Natural killer cell (primary cell): ENCODE measurements at regions not wholly inside any gene's neighbourhood (a gene's known extent, or its start where the extent isn't known, plus 50 kb on each side); places are given as distances from the start of the nearest gene placed in this dataset.

Experiments used
- ATAC-seq, 3 donors: fragments of 150-1000 bp in 2 of 3; fragments of 200-7000 bp in 1 of 3; cut with Tn5 transposase; 1 replicate in 1 of 3; 2 replicates in 2 of 3; pipeline ENCODE4 v1.10.0; 2021; ENCODE audit warnings: mild to moderate bottlenecking in 2 of 3, moderate library complexity in 2 of 3
- DNase-seq, 2 donors: peaks; one replicate each; pipeline versions ENCODE4 v3.0.0 to v3.0.0-alpha.2; 2013 to 2021; ENCODE audit warnings: mixed read lengths in 1 of 2
- H3K27ac ChIP-seq: one replicate; pipeline ENCODE4 v1.5.1; 2013; ENCODE audit warnings: mild to moderate bottlenecking, low read length
- H3K27me3 ChIP-seq: one replicate; pipeline ENCODE4 v1.6.1; 2013; ENCODE audit warnings: low read length; ENCODE audit not compliant: control insufficient read depth, insufficient read depth
- H3K36me3 ChIP-seq: one replicate; pipeline ENCODE4 v1.6.1; 2013; ENCODE audit warnings: low read length; ENCODE audit not compliant: control insufficient read depth, insufficient read depth
- H3K4me1 ChIP-seq: one replicate; pipeline ENCODE4 v1.6.1; 2013; ENCODE audit warnings: low read length; ENCODE audit not compliant: control insufficient read depth, insufficient read depth
- H3K4me3 ChIP-seq: one replicate; pipeline ENCODE4 v1.5.1; 2013; ENCODE audit warnings: low read length
- H3K9me3 ChIP-seq: one replicate; pipeline ENCODE4 v1.6.1; 2013; ENCODE audit warnings: low read length; ENCODE audit not compliant: control insufficient read depth, insufficient read depth
- H3K27ac Mint-ChIP-seq, 2 donors: one replicate each; pipeline ENCODE4 v1.8.0; 2022; ENCODE audit warnings: mild to moderate bottlenecking in 2 of 2, mixed read lengths in 2 of 2, moderate library complexity in 1 of 2
- H3K27me3 Mint-ChIP-seq, 2 donors: one replicate each; pipeline ENCODE4 v1.8.0; 2022; ENCODE audit warnings: low read depth in 2 of 2, mixed read lengths in 2 of 2
- H3K36me3 Mint-ChIP-seq: one replicate; pipeline ENCODE4 v1.8.0; 2022; ENCODE audit warnings: mixed read lengths
- H3K4me1 Mint-ChIP-seq, 2 donors: one replicate each; pipeline ENCODE4 v1.8.0; 2022; ENCODE audit warnings: mixed read lengths in 2 of 2
- H3K4me3 Mint-ChIP-seq: one replicate; pipeline ENCODE4 v1.8.0; 2022; ENCODE audit warnings: mild to moderate bottlenecking, moderate library complexity, mixed read lengths
- H3K9me3 Mint-ChIP-seq, 2 donors: one replicate each; pipeline ENCODE4 v1.8.0; 2022; ENCODE audit warnings: mixed read lengths in 2 of 2
- CTCF ChIP-seq: fragments of 200-600 bp; IDR thresholded peaks from one replicate; pipeline ENCODE4 v1.8.0; 2022; ENCODE audit warnings: antibody characterized with exemption
- WGBS: methylation state at CpG from one replicate; pipeline ENCODE4 v1.1.7; 2013; ENCODE audit warnings: missing lambda C conversion rate; ENCODE audit not compliant: insufficient coverage; 5-methylcytosine and 5-hydroxymethylcytosine counted together
- intact Hi-C: fragments of 100-400 bp; cut with micrococcal nuclease; formaldehyde crosslinking; loops from one replicate; pipeline ENCODE4 v1.14.2; 2022

DNA sequence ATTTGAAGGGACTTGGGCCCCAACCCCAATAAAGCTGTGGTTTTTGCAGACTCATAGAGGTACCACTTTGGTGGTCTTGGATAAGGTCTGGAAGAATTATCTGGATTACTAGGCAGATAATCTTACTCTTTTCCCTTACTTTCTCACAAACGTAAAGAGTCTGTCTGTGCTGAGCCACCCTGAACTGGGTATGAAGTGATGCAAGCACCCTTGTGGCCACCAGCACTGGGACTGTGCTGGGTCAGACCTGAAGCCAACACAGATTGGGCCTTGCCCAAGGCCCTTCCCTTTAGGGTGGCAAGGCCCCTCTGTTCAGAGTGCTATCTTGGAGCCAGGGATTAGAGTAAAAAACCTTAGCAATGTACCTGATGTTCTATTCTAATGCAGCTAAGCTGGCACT is 827.0 kb upstream of the RAB6C start:
- DNase-seq, result no peak
- no peaks in the 10 kb centered on the region for H3K9me3 ChIP-seq
- intact Hi-C loops, result no loop called here
- H3K4me3 ChIP-seq, result no peak overlapping the region
- Mint-ChIP-seq H3K4me3 (no peak overlapping the region), H3K4me1 (no peaks in the 10 kb centered on the region), H3K27me3 (no peaks in the 10 kb centered on the region), H3K9me3 (peaks cover 7 to 15% of the 10 kb centered on the region in 2 donors), H3K27ac (no peak overlapping the region), H3K36me3 (peaks cover 7% of the 10 kb centered on the region)
- no peaks in the 10 kb centered on the region for H3K27me3 ChIP-seq
- no peak overlapping the region for H3K27ac ChIP-seq
- H3K4me1 ChIP-seq, result no peaks in the 10 kb centered on the region
- 83% methylated on average over 1 of the region's 1 CpG for WGBS
- no peak for ATAC-seq
- no peaks in the 10 kb centered on the region for H3K36me3 ChIP-seq
- TF ChIP-seq CTCF, result no peak

GRCh38 chr2:129160879-129161278 is 818.6 kb upstream of the RAB6C start:
- H3K4me3 ChIP-seq, result no peak overlapping the region
- H3K27me3 ChIP-seq, result no peaks in the 10 kb centered on the region
- no peaks in the 10 kb centered on the region for H3K27me3 Mint-ChIP-seq
- H3K4me1 Mint-ChIP-seq, result no peaks in the 10 kb centered on the region
- no peak overlapping the region for H3K27ac Mint-ChIP-seq
- H3K27ac ChIP-seq, result no peak overlapping the region
- H3K36me3 ChIP-seq, result no peaks in the 10 kb centered on the region
- 27% methylated on average over 4 of the region's 4 CpGs for WGBS
- DNase-seq, result no peak
- H3K4me1 ChIP-seq, result no peaks in the 10 kb centered on the region
- no peaks in the 10 kb centered on the region for H3K9me3 ChIP-seq
- no peaks in the 10 kb centered on the region for H3K36me3 Mint-ChIP-seq
- ATAC-seq, result no peak
- intact Hi-C loops, result no loop called here
- H3K9me3 Mint-ChIP-seq, result peaks cover 0 to 2% of the 10 kb centered on the region in 2 donors
- TF ChIP-seq CTCF, result no peak
- no peak overlapping the region for H3K4me3 Mint-ChIP-seq

- WGBS, result 91% methylated on average over 6 of the region's 6 CpGs
- peaks cover 2 to 4% of the 10 kb centered on the region in 2 donors for H3K9me3 Mint-ChIP-seq
- intact Hi-C loops, result no loop called here
Observed at GRCh38 chr2:129164220-129164949, 815.1 kb upstream of the RAB6C start.

More at GRCh38 chr2:129164220-129164949, 815.1 kb upstream of the RAB6C start:
- H3K4me1 Mint-ChIP-seq, result no peaks in the 10 kb centered on the region
- Histone ChIP-seq H3K27me3 (no peaks in the 10 kb centered on the region), H3K36me3 (no peaks in the 10 kb centered on the region), H3K4me1 (no peaks in the 10 kb centered on the region), H3K9me3 (no peaks in the 10 kb centered on the region), H3K27ac (no peak overlapping the region), H3K4me3 (no peak overlapping the region)
- peaks cover 0 to 3% of the 10 kb centered on the region in 2 donors for H3K27me3 Mint-ChIP-seq
- TF ChIP-seq CTCF, result no peak
- ATAC-seq (no peak), DNase-seq (no peak)
- H3K4me3 Mint-ChIP-seq, result no peak overlapping the region
- no peaks in the 10 kb centered on the region for H3K36me3 Mint-ChIP-seq
- H3K27ac Mint-ChIP-seq, result no peak overlapping the region
